Spleen (tissue), 11 donors: ENCODE measurements at regions not wholly inside any gene's neighbourhood (a gene's known extent, or its start where the extent isn't known, plus 50 kb on each side); places are given as distances from the start of the nearest gene placed in this dataset.

Experiments
- DNase-seq: peaks from one replicate; pipeline ENCODE4 v3.0.0-alpha.2; 2020
- H3K27ac ChIP-seq, 8 donors: fragments of 200-600 bp; sonication (generic) in 7 of 8; 1 replicate in 4 of 8; 2 replicates in 4 of 8; pipeline versions ENCODE4 v1.5.0 to v1.8.0; 2016 to 2021; ENCODE audit warnings: inconsistent platforms in 4 of 8, mild to moderate bottlenecking in 4 of 8, moderate library complexity in 1 of 8
- H3K27me3 ChIP-seq, 7 donors: fragments of 200-600 bp; sonication (generic) in 6 of 7; replicated peaks in 1 of 7; 1 replicate in 4 of 7; 2 replicates in 3 of 7; pipeline versions ENCODE4 v1.5.0 to v1.8.0; 2016 to 2021; ENCODE audit warnings: inconsistent platforms in 3 of 7, mild to moderate bottlenecking in 1 of 7
- H3K36me3 ChIP-seq, 6 donors: fragments of 200-600 bp; sonication (generic) in 5 of 6; 1 replicate in 4 of 6; 2 replicates in 2 of 6; pipeline versions ENCODE4 v1.5.0 to v1.8.0; 2016 to 2021; ENCODE audit warnings: inconsistent platforms in 2 of 6
- H3K4me1 ChIP-seq, 6 donors: fragments of 200-600 bp; sonication (generic) in 5 of 6; 1 replicate in 3 of 6; 2 replicates in 3 of 6; pipeline versions ENCODE4 v1.5.0 to v1.8.0; 2016 to 2021; ENCODE audit warnings: inconsistent platforms in 3 of 6
- H3K4me3 ChIP-seq, 8 donors: fragments of 200-600 bp; sonication (generic) in 7 of 8; 1 replicate in 4 of 8; 2 replicates in 4 of 8; pipeline versions ENCODE4 v1.5.0 to v1.8.0; 2016 to 2021; ENCODE audit warnings: inconsistent platforms in 4 of 8, mild to moderate bottlenecking in 4 of 8, moderate library complexity in 2 of 8
- H3K9me3 ChIP-seq, 8 donors: fragments of 200-600 bp; sonication (generic) in 7 of 8; 1 replicate in 4 of 8; 2 replicates in 4 of 8; pipeline versions ENCODE4 v1.5.0 to v1.8.0; 2016 to 2021; ENCODE audit warnings: inconsistent platforms in 4 of 8
- CTCF ChIP-seq, 11 experiments: fragments of 200-600 bp in 7 of 11; fragments of 450-650 bp in 4 of 11; sonication (generic) in 4 of 11; IDR thresholded peaks in 8 of 11; conservative IDR thresholded peaks in 3 of 11; 1 replicate in 7 of 11; 2 replicates in 4 of 11; pipeline versions ENCODE4 v1.4.0 to v1.8.0; 2016 to 2021; ENCODE audit warnings: antibody characterized with exemption in 11 of 11, inconsistent platforms in 4 of 11, mild to moderate bottlenecking in 1 of 11
- POLR2A ChIP-seq, 3 donors: fragments of 450-650 bp; IDR thresholded peaks; one replicate each; pipeline ENCODE4 v1.5.1; 2017; ENCODE audit warnings: antibody characterized with exemption in 3 of 3, mild to moderate bottlenecking in 1 of 3
- POLR2AphosphoS5 ChIP-seq, 3 donors: sonication (generic); formaldehyde crosslinking; IDR thresholded peaks; one replicate each; pipeline ENCODE4 v1.5.1; 2017; ENCODE audit warnings: antibody characterized with exemption in 3 of 3
- WGBS, 5 donors: extraction: QIAGEN DNeasy Blood & Tissue Kit in 3 of 5; methylation state at CpG; one replicate each; pipeline versions ENCODE4 v1.1.5 to v1.1.7; 2013 to 2018; 5-methylcytosine and 5-hydroxymethylcytosine counted together
- intact Hi-C: fragments of 100-400 bp; cut with DNase I; formaldehyde crosslinking; loops from one replicate; pipeline ENCODE4 v1.15.0; 2023; ENCODE audit warnings: low total_unique reads
- donor health status: healthy with polysubstance abuse.
- donor health status: DM: no; HTN: no; CAD: no; lungs with moderate emphysema.
- donor health status: DM: no; HTN: no; CAD: no.
- donor health status: Bipolar disorder and iron deficiency.
- donor health status: healthy.
- donor health status: DM: no; HTN: no; CAD: no.
- donor health status: DM: yes; HTN: yes; CAD: no.

- WGBS, 5 donors, result 82 to 90% (median 84%) methylated on average over 2 of the region's 2 CpGs
- Histone ChIP-seq H3K27me3 (no peaks in the 10 kb centered on the region), H3K36me3 (no peaks in the 10 kb centered on the region), H3K4me3 (no peak overlapping the region), H3K27ac (no peak overlapping the region), H3K9me3 (no peaks in the 10 kb centered on the region), H3K4me1 (no peaks in the 10 kb centered on the region)
- intact Hi-C loops, result no loop called here
- DNase-seq, result no peak
- no peak for TF ChIP-seq POLR2AphosphoS5 (IDR thresholded peaks at IDR 0.05)
- TF ChIP-seq CTCF (IDR thresholded peaks at IDR 0.05 in 8 of 11, conservative IDR thresholded peaks at IDR 0.05 in 3 of 11), result no peak
- no peak for TF ChIP-seq POLR2A (IDR thresholded peaks at IDR 0.05)
These were observed 272.3 kb upstream of the NECTIN3 start for GRCh38 chr3:110799271-110799670.

- Histone ChIP-seq H3K27me3 (no peaks in the 10 kb centered on the region), H3K4me3 (no peak overlapping the region), H3K36me3 (no peaks in the 10 kb centered on the region), H3K9me3 (no peaks in the 10 kb centered on the region), H3K4me1 (no peaks in the 10 kb centered on the region), H3K27ac (no peak overlapping the region)
- intact Hi-C loops, result no loop called here
- DNase-seq, result no peak
- 68 to 91% (median 78%) methylated on average over 2 of the region's 2 CpGs for WGBS, 5 donors
- TF ChIP-seq POLR2AphosphoS5 (IDR thresholded peaks at IDR 0.05) (no peak), POLR2A (IDR thresholded peaks at IDR 0.05) (no peak), CTCF (IDR thresholded peaks at IDR 0.05 in 8 of 11, conservative IDR thresholded peaks at IDR 0.05 in 3 of 11) (no peak)
These were observed 266.8 kb upstream of the NECTIN3 start for GRCh38 chr3:110804856-110805255.

GRCh38 chr3:110806924-110807323, 264.7 kb upstream of the NECTIN3 start:
- intact Hi-C loops, result no loop called here
- Histone ChIP-seq H3K9me3 (no peaks in the 10 kb centered on the region), H3K36me3 (no peaks in the 10 kb centered on the region), H3K4me3 (no peak overlapping the region), H3K27me3 (no peaks in the 10 kb centered on the region), H3K4me1 (no peaks in the 10 kb centered on the region), H3K27ac (no peak overlapping the region)
- TF ChIP-seq POLR2A (IDR thresholded peaks at IDR 0.05), result no peak
- TF ChIP-seq POLR2AphosphoS5 (IDR thresholded peaks at IDR 0.05), result no peak
- no peak for TF ChIP-seq CTCF (IDR thresholded peaks at IDR 0.05 in 8 of 11, conservative IDR thresholded peaks at IDR 0.05 in 3 of 11)
- DNase-seq, result no peak

- no peak for DNase-seq
- WGBS, 5 donors, result 37 to 55% (median 44%) methylated on average over 2 of the region's 2 CpGs
- Histone ChIP-seq H3K27me3 (no peaks in the 10 kb centered on the region), H3K27ac (no peak overlapping the region), H3K4me1 (no peaks in the 10 kb centered on the region), H3K36me3 (no peaks in the 10 kb centered on the region), H3K9me3 (no peaks in the 10 kb centered on the region), H3K4me3 (no peak overlapping the region)
- TF ChIP-seq POLR2AphosphoS5 (IDR thresholded peaks at IDR 0.05) (no peak), CTCF (IDR thresholded peaks at IDR 0.05 in 8 of 11, conservative IDR thresholded peaks at IDR 0.05 in 3 of 11) (no peak), POLR2A (IDR thresholded peaks at IDR 0.05) (no peak)
- intact Hi-C loops, result no loop called here
These were observed 263.0 kb upstream of the NECTIN3 start for GRCh38 chr3:110808630-110809029.
